ENCODE measurements at regions not wholly inside any gene's neighbourhood (a gene's known extent, or its start where the extent isn't known, plus 50 kb on each side); places are given as distances from the start of the nearest gene placed in this dataset.

- no peak overlapping the region for H2AFZ ChIP-seq (ENCODE audit: low read length)
- Mint-ChIP-seq H3K4me3 (no peak overlapping the region), H3K9me3 (no peaks in the 10 kb centered on the region), H3K36me3 (ENCODE audit: insufficient read depth in 1 of 3, low read depth in 3 of 3) (no peaks in the 10 kb centered on the region; a peak in 1 of 7 replicates), H3K27me3 (ENCODE audit: low read depth) (peaks cover 4% of the 10 kb centered on the region), H3K27ac (no peak overlapping the region), H3K4me1 (no peaks in the 10 kb centered on the region)
- no peak overlapping the region for H2AK5ac ChIP-seq (ENCODE audit: insufficient read length, low read length)
- H3K4me2 ChIP-seq (ENCODE audit: insufficient read depth, insufficient read length, low read length): no peak overlapping the region
- no peak overlapping the region for H3K4ac ChIP-seq (ENCODE audit: low read depth, low read length)
- no peak overlapping the region for H4K5ac ChIP-seq (ENCODE audit: insufficient read length, low read depth, low read length)
- DNase-seq: no peak
- H3K56ac ChIP-seq (ENCODE audit: insufficient read length, low read depth, low read length): no peak overlapping the region
- TF ChIP-seq, protein P1, sequence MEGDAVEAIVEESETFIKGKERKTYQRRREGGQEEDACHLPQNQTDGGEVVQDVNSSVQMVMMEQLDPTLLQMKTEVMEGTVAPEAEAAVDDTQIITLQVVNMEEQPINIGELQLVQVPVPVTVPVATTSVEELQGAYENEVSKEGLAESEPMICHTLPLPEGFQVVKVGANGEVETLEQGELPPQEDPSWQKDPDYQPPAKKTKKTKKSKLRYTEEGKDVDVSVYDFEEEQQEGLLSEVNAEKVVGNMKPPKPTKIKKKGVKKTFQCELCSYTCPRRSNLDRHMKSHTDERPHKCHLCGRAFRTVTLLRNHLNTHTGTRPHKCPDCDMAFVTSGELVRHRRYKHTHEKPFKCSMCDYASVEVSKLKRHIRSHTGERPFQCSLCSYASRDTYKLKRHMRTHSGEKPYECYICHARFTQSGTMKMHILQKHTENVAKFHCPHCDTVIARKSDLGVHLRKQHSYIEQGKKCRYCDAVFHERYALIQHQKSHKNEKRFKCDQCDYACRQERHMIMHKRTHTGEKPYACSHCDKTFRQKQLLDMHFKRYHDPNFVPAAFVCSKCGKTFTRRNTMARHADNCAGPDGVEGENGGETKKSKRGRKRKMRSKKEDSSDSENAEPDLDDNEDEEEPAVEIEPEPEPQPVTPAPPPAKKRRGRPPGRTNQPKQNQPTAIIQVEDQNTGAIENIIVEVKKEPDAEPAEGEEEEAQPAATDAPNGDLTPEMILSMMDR (conservative IDR thresholded peaks at IDR 0.05): no peak
- WGBS (ENCODE audit: extremely low coverage, insufficient read length, low lambda C conversion rate): no CpG with 5 or more reads among the region's 5 CpGs
- H2BK5ac ChIP-seq (ENCODE audit: insufficient read length, low read length): no peak overlapping the region
- no peak overlapping the region for H3K27ac ChIP-seq (ENCODE audit: insufficient read length, low read depth, low read length)
- H4K20me1 ChIP-seq (ENCODE audit: control insufficient read depth, insufficient read depth, insufficient read length): no peaks in the 10 kb centered on the region
- H3K23me2 ChIP-seq (ENCODE audit: insufficient read length, low read depth, low read length, poor library complexity, severe bottlenecking): no peaks in the 10 kb centered on the region
- no peaks in the 10 kb centered on the region for H3K27me3 ChIP-seq (ENCODE audit: insufficient read depth, low read length)
- no peak overlapping the region for H3K18ac ChIP-seq (ENCODE audit: insufficient read length, low read depth, low read length)
- no peak overlapping the region for H4K8ac ChIP-seq (replicated peaks; ENCODE audit: insufficient read length, low read depth, low read length)
- no peak overlapping the region for H3K9ac ChIP-seq (ENCODE audit: extremely low read depth, insufficient read length, low read length)
- no peak overlapping the region for H3K23ac ChIP-seq (ENCODE audit: insufficient read length, low read depth, low read length)
- H3K14ac ChIP-seq (ENCODE audit: insufficient read depth, low read length): no peak overlapping the region
- H2BK12ac ChIP-seq (ENCODE audit: insufficient read length, low read depth, low read length): no peak overlapping the region
- H4K91ac ChIP-seq (ENCODE audit: insufficient read length, low read depth, low read length): no peak overlapping the region
- no peaks in the 10 kb centered on the region for H3K79me2 ChIP-seq (ENCODE audit: insufficient read depth, low read length)
- H3K79me1 ChIP-seq (ENCODE audit: insufficient read depth, low read depth, low read length, poor library complexity, severe bottlenecking): no peaks in the 10 kb centered on the region
- H3K9me3 ChIP-seq (ENCODE audit: control insufficient read depth, low read depth, low read length): no peaks in the 10 kb centered on the region
- no peak overlapping the region for H2BK15ac ChIP-seq (ENCODE audit: low read depth, low read length)
- no peak overlapping the region for H2BK20ac ChIP-seq (ENCODE audit: low read depth, low read length, poor library complexity, severe bottlenecking)
- H2BK120ac ChIP-seq (ENCODE audit: low read depth, low read length, poor library complexity, severe bottlenecking): no peak overlapping the region
- no peak overlapping the region for H3T11ph ChIP-seq (ENCODE audit: low read length)
- H3K4me1 ChIP-seq (ENCODE audit: insufficient read depth, low read length): no peaks in the 10 kb centered on the region
Observed at GRCh38 chr10:131418681-131419080, 107.2 kb upstream of the TCERG1L start.
